ENCODE measurements at regions not wholly inside any gene's neighbourhood (a gene's known extent, or its start where the extent isn't known, plus 50 kb on each side); places are given as distances from the start of the nearest gene placed in this dataset.

DNA sequence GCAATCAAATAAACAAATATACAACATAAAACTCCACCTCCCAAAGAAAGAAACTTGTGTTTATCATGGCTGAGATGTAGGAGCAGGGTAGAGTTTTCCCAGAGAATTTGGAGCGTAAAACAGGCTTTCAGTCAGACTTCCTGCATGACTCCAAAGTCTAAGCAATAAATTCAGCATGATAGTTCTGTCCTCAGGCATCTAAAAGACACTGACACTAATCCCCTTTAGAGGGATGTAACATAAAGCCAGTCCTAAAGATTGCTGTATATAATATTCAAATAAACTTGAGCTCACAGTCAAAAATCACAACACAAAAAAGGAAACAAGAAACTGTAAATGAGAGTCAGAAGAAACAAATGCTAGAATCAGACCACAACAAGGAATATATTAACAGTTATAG is 234.4 kb downstream of the CENPW start:
- H3K4me3 ChIP-seq: no peak overlapping the region
- H3K36me3 ChIP-seq: no peaks in the 10 kb centered on the region
- intact Hi-C loops (cut with DNase I): no loop called here

DNA sequence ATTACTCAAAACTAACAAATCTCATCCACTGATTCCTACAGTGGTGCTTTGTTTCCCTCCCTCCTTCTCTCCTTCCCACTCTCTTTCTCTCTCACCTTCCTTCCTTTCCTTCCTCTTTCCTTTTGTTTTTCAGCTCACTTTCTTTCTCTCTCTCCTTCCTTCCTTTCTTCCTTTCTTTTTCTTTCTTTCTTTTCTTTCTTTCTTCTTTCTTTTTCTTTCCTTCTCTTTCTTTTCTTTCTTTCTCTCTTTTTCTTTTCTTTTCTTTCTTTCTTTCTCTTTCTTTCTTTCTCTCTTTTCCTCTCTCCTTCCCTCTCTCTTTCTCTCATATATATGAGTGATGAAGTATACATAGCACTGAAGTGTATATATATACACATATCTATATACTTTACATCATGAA is 241.4 kb downstream of the CENPW start:
- Histone ChIP-seq H3K4me1 (no peaks in the 10 kb centered on the region), H3K36me3 (no peaks in the 10 kb centered on the region)
- TF ChIP-seq POLR2A (IDR thresholded peaks at IDR 0.05): no peak
- TF ChIP-seq, protein P1, sequence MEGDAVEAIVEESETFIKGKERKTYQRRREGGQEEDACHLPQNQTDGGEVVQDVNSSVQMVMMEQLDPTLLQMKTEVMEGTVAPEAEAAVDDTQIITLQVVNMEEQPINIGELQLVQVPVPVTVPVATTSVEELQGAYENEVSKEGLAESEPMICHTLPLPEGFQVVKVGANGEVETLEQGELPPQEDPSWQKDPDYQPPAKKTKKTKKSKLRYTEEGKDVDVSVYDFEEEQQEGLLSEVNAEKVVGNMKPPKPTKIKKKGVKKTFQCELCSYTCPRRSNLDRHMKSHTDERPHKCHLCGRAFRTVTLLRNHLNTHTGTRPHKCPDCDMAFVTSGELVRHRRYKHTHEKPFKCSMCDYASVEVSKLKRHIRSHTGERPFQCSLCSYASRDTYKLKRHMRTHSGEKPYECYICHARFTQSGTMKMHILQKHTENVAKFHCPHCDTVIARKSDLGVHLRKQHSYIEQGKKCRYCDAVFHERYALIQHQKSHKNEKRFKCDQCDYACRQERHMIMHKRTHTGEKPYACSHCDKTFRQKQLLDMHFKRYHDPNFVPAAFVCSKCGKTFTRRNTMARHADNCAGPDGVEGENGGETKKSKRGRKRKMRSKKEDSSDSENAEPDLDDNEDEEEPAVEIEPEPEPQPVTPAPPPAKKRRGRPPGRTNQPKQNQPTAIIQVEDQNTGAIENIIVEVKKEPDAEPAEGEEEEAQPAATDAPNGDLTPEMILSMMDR (IDR thresholded peaks at IDR 0.05): no peak

More for the DNA sequence above, 234.4 kb downstream of the CENPW start:
- TF ChIP-seq, protein P1 (IDR thresholded peaks at IDR 0.05): no peak
- no peak for TF ChIP-seq POLR2A (IDR thresholded peaks at IDR 0.05)
- no peak for DNase-seq
- Histone ChIP-seq H3K27ac (no peak overlapping the region), H3K27me3 (no peaks in the 10 kb centered on the region), H3K4me1 (no peaks in the 10 kb centered on the region), H3K9me3 (no peaks in the 10 kb centered on the region)
- WGBS, 2 donors: 46 to 50% methylated on average over 1 of the region's 1 CpG

DNA sequence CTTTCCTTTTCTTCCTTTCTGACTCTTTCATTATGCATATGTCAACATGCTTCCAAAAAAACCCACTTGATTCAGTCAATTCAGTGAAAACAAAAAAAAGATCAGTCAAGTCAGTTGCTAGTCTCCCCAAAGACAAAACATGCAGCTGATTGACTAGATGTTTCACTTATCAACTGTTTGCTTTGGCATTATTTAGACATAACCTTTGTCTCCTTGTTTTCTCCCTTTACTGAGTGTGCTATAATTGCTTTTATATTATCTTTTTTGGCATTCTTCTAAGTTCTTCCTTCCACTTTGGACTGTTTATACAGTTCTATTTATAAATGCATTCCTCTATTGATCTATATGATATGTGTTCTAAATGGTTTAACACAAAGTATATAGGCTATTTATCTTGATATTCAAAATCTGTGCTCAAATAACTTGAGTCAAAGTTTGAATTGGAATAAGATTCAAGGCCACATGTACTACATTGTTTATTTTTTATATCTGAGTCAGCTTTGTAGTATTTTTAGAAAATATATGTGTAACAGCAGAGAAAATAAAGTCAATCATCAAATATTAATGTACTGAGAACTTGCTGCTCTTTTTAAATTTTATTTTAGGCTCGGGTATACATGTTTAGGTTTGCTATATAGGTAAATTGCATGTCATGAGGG is 260.5 kb downstream of the CENPW start:
- intact Hi-C loops (cut with DNase I): no loop called here
- Histone ChIP-seq H3K27ac (no peak overlapping the region), H3K27me3 (no peaks in the 10 kb centered on the region), H3K36me3 (no peaks in the 10 kb centered on the region), H3K4me1 (no peaks in the 10 kb centered on the region), H3K4me3 (no peak overlapping the region), H3K9me3 (no peaks in the 10 kb centered on the region)
- WGBS, 2 donors: 48 to 74% methylated on average over 1 of the region's 1 CpG
- TF ChIP-seq POLR2A (IDR thresholded peaks at IDR 0.05): no peak
- TF ChIP-seq, protein P1 (IDR thresholded peaks at IDR 0.05): no peak
- no peak for DNase-seq

More for the DNA sequence above, 241.4 kb downstream of the CENPW start:
- Histone ChIP-seq H3K27ac (no peak overlapping the region), H3K4me3 (no peak overlapping the region), H3K27me3 (no peaks in the 10 kb centered on the region), H3K9me3 (no peaks in the 10 kb centered on the region)
- no peak for DNase-seq
- intact Hi-C loops (cut with DNase I): no loop called here

DNA sequence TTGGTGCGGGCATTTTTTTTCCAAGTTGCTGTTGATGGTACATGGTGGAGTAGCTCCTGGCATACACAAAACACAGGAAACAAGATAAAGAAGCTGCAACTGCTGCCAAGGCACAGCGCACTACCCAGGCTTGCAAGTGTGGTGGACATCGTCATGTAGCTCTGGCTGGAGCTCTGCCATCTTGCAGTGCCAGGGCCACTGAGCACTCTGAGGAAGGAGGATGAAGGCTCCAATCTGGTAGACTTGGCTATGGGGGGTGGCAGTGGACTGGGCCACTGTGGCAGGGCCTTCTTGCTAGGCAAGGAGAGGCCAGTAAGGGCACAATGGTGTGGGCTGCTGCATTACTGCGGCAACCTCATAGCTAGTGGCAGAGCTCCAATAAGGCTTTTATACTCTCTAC is 263.5 kb downstream of the CENPW start:
- Histone ChIP-seq H3K4me1 (no peaks in the 10 kb centered on the region), H3K4me3 (no peak overlapping the region), H3K27me3 (no peaks in the 10 kb centered on the region), H3K27ac (no peak overlapping the region), H3K36me3 (no peaks in the 10 kb centered on the region), H3K9me3 (no peaks in the 10 kb centered on the region)
- DNase-seq: no peak
- WGBS, 2 donors: 97 to 100% methylated on average over 1 to 4 of the region's 4 CpGs
- intact Hi-C loops (cut with DNase I): no loop called here
- no peak for TF ChIP-seq POLR2A (IDR thresholded peaks at IDR 0.05)
- TF ChIP-seq, protein P1 (IDR thresholded peaks at IDR 0.05): no peak

DNA sequence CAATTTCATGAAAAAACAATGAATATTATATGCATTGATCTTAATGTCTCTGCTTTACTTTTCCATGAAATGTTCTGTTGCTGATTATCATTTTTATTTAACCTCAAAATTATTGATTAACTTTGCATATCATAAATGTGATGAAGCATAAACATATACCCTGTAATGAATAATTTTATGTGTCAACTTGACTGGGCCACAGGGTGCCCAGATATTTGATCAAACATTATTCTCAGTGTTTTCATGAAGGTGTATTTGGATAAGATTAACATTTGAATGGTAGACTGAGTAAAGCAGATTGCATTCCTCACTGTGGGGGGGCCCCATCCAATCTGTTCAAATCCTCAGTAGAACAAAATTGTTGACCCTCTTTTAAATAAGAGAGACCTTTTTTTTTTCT is 265.2 kb downstream of the CENPW start:
- no peak overlapping the region for H3K4me3 ChIP-seq

More for the DNA sequence above, 265.2 kb downstream of the CENPW start:
- intact Hi-C loops (cut with DNase I): no loop called here
- Histone ChIP-seq H3K27me3 (no peaks in the 10 kb centered on the region), H3K4me1 (no peaks in the 10 kb centered on the region), H3K36me3 (no peaks in the 10 kb centered on the region), H3K9me3 (no peaks in the 10 kb centered on the region), H3K27ac (no peak overlapping the region)
- TF ChIP-seq, protein P1 (IDR thresholded peaks at IDR 0.05): no peak
- no peak for TF ChIP-seq POLR2A (IDR thresholded peaks at IDR 0.05)
- DNase-seq: no peak

All from esophagus squamous epithelium (tissue), 5 donors.